ENCODE measurements at regions not wholly inside any gene's neighbourhood (a gene's known extent, or its start where the extent isn't known, plus 50 kb on each side); places are given as distances from the start of the nearest gene placed in this dataset.

DNA sequence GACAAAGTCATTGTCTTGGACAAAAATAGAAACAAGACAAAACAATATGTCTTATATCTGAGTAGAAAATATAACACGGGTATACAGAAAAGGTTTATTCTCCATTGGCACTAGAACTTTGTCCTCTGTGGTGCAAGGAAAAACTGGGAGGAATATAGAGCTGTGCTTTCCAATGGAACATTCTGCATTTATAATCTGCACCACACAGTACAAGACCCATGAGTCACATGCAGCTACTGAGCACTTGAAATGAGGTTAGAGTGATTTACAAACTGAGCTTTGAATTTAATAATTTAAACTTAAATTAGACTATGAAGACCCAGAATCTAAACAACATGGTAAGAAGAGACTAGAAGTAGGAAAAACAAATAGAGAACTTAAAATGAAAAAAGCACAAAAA is 86.1 kb downstream of the RAP2A start:
- ATAC-seq (replicated peaks in 1 of 4): no peak
- H3K27me3 ChIP-seq (replicated peaks in 1 of 2; ENCODE audit: control insufficient read depth in 2 of 2, extremely low read depth in 1 of 2, insufficient read depth in 2 of 2, low read length in 1 of 2): no peaks in the 10 kb centered on the region
- DNase-seq: no peak
- H3K9me3 ChIP-seq: no peaks in the 10 kb centered on the region
- no peak overlapping the region for H3K27ac ChIP-seq (ENCODE audit: low read length)
- H3K9me3 Mint-ChIP-seq: peaks cover 0 to 4% (median 0%) of the 10 kb centered on the region in 3 donors
- ChIA-PET POLR2A (no interaction called here), CTCF (no interaction called here)
- peaks cover 7 to 17% of the 10 kb centered on the region in 2 donors for H3K27me3 Mint-ChIP-seq
- no peaks in the 10 kb centered on the region for H3K36me3 ChIP-seq (ENCODE audit: control insufficient read depth in 2 of 2, extremely low read depth in 1 of 2, insufficient read depth in 1 of 2, low read length in 1 of 2)
- H3K4me3 ChIP-seq (ENCODE audit: control insufficient read depth in 1 of 2, extremely low read depth in 1 of 2, low read length in 1 of 2): no peak overlapping the region
- H3K4me1 Mint-ChIP-seq: no peaks in the 10 kb centered on the region
- H3K36me3 Mint-ChIP-seq: no peaks in the 10 kb centered on the region
- WGBS (ENCODE audit: insufficient coverage): no CpG with 5 or more reads among the region's 1 CpG
- no peak overlapping the region for H3K27ac Mint-ChIP-seq
- no peak overlapping the region for H3K4me3 Mint-ChIP-seq
- H3K4me1 ChIP-seq (ENCODE audit: control insufficient read depth in 1 of 2, extremely low read depth in 1 of 2, insufficient read depth in 2 of 2, low read length in 2 of 2): no peaks in the 10 kb centered on the region

DNA sequence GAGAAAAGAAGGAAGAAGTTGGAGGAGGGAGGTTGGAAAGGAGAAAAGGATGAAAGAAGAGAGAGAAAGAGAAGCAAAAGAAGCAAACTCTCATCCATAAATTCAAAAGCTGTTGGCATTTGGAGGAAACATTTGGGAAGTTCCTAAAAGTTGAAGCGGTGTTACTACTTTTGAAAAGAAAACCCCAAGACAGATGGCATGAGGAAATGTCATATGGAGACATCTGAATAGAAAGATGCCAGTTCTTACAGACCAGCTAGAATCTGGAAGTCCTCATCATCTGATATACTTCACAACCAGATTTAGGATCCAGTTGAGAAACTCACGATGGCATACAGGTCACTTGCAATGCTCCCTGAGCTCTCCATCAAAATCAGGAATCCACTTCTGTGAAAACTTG is 86.9 kb downstream of the RAP2A start:
- no peak overlapping the region for H3K4me3 Mint-ChIP-seq
- POLR2A ChIA-PET: no interaction called here

DNA sequence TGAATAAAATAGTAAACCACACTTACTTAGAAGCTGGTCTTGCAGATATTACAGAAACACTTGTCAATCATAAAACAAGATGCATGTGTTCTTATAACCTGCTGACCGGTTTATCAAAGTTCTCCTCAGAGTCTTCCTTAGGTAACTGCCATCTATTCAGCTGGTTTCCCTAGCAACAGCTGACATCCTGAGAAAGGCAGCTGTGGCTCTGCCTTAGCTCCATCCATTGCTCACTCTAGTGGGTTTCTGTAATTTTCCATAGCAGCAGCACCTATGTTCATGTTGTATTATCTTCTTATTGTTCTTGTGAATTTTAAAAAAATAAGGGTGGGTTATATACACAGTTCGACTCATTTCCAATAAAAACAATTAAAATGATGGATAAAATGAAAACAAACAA is 87.8 kb downstream of the RAP2A start:
- POLR2A ChIA-PET: no interaction called here
- Mint-ChIP-seq H3K27ac (no peak overlapping the region), H3K27me3 (peaks cover 5 to 13% of the 10 kb centered on the region in 2 donors), H3K4me1 (no peaks in the 10 kb centered on the region), H3K36me3 (no peaks in the 10 kb centered on the region), H3K4me3 (no peak overlapping the region), H3K9me3 (peaks cover 0 to 4% (median 0%) of the 10 kb centered on the region in 3 donors)
- H3K36me3 ChIP-seq (ENCODE audit: control insufficient read depth in 2 of 2, extremely low read depth in 1 of 2, insufficient read depth in 1 of 2, low read length in 1 of 2): no peaks in the 10 kb centered on the region
- no peaks in the 10 kb centered on the region for H3K27me3 ChIP-seq (replicated peaks in 1 of 2; ENCODE audit: control insufficient read depth in 2 of 2, extremely low read depth in 1 of 2, insufficient read depth in 2 of 2, low read length in 1 of 2)
- CTCF ChIA-PET: no interaction called here
- no peaks in the 10 kb centered on the region for H3K4me1 ChIP-seq (ENCODE audit: control insufficient read depth in 1 of 2, extremely low read depth in 1 of 2, insufficient read depth in 2 of 2, low read length in 2 of 2)
- DNase-seq: no peak
- ATAC-seq (replicated peaks in 1 of 4): no peak
- H3K27ac ChIP-seq (ENCODE audit: low read length): no peak overlapping the region
- H3K4me3 ChIP-seq (ENCODE audit: control insufficient read depth in 1 of 2, extremely low read depth in 1 of 2, low read length in 1 of 2): no peak overlapping the region
- WGBS (ENCODE audit: insufficient coverage): 100% methylated on average over 1 of the region's 2 CpGs
- H3K9me3 ChIP-seq: no peaks in the 10 kb centered on the region

More for the DNA sequence above, 86.9 kb downstream of the RAP2A start:
- Histone ChIP-seq H3K27ac (ENCODE audit: low read length) (no peak overlapping the region), H3K36me3 (ENCODE audit: control insufficient read depth in 2 of 2, extremely low read depth in 1 of 2, insufficient read depth in 1 of 2, low read length in 1 of 2) (no peaks in the 10 kb centered on the region), H3K4me1 (ENCODE audit: control insufficient read depth in 1 of 2, extremely low read depth in 1 of 2, insufficient read depth in 2 of 2, low read length in 2 of 2) (no peaks in the 10 kb centered on the region), H3K27me3 (replicated peaks in 1 of 2; ENCODE audit: control insufficient read depth in 2 of 2, extremely low read depth in 1 of 2, insufficient read depth in 2 of 2, low read length in 1 of 2) (no peaks in the 10 kb centered on the region), H3K9me3 (no peaks in the 10 kb centered on the region), H3K4me3 (ENCODE audit: control insufficient read depth in 1 of 2, extremely low read depth in 1 of 2, low read length in 1 of 2) (no peak overlapping the region)
- CTCF ChIA-PET: no interaction called here
- H3K4me1 Mint-ChIP-seq: no peaks in the 10 kb centered on the region
- peaks cover 0 to 4% (median 0%) of the 10 kb centered on the region in 3 donors for H3K9me3 Mint-ChIP-seq
- WGBS (ENCODE audit: insufficient coverage): no CpG with 5 or more reads among the region's 2 CpGs
- no peak overlapping the region for H3K27ac Mint-ChIP-seq
- no peak for DNase-seq
- no peak for ATAC-seq (replicated peaks in 1 of 4)
- H3K36me3 Mint-ChIP-seq: no peaks in the 10 kb centered on the region
- H3K27me3 Mint-ChIP-seq: peaks cover 5 to 17% of the 10 kb centered on the region in 2 donors

DNA sequence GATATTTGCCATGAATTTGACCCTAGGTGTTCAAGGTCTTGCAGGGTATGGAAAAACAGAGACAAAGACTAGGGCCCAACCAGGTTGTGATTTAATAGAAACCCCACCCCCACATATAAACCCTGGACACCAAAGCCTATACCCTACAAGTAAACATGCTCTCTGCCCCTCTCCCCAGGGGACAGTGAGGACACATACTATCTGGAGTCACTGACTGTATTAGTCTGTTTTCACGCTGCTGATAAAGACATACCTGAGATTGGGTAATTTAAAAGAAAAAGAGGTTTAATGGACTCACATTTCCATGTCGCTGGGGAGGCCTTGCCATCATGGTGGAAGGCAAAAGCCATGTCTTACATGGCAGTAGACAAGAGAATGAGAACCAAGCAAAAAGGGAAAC is 88.3 kb downstream of the RAP2A start:
- ChIA-PET CTCF (no interaction called here), POLR2A (no interaction called here)
- Histone ChIP-seq H3K4me3 (ENCODE audit: control insufficient read depth in 1 of 2, extremely low read depth in 1 of 2, low read length in 1 of 2) (no peak overlapping the region), H3K4me1 (ENCODE audit: control insufficient read depth in 1 of 2, extremely low read depth in 1 of 2, insufficient read depth in 2 of 2, low read length in 2 of 2) (no peaks in the 10 kb centered on the region), H3K9me3 (no peaks in the 10 kb centered on the region), H3K27ac (ENCODE audit: low read length) (no peak overlapping the region), H3K36me3 (ENCODE audit: control insufficient read depth in 2 of 2, extremely low read depth in 1 of 2, insufficient read depth in 1 of 2, low read length in 1 of 2) (no peaks in the 10 kb centered on the region), H3K27me3 (replicated peaks in 1 of 2; ENCODE audit: control insufficient read depth in 2 of 2, extremely low read depth in 1 of 2, insufficient read depth in 2 of 2, low read length in 1 of 2) (no peaks in the 10 kb centered on the region)
- Mint-ChIP-seq H3K4me1 (no peaks in the 10 kb centered on the region), H3K9me3 (peaks cover 0 to 4% (median 0%) of the 10 kb centered on the region in 3 donors), H3K36me3 (no peaks in the 10 kb centered on the region), H3K27ac (no peak overlapping the region), H3K27me3 (peaks cover 5 to 13% of the 10 kb centered on the region in 2 donors), H3K4me3 (no peak overlapping the region)
- WGBS (ENCODE audit: insufficient coverage): no CpG with 5 or more reads among the region's 2 CpGs
- no peak for ATAC-seq (replicated peaks in 1 of 4)
- DNase-seq: no peak

DNA sequence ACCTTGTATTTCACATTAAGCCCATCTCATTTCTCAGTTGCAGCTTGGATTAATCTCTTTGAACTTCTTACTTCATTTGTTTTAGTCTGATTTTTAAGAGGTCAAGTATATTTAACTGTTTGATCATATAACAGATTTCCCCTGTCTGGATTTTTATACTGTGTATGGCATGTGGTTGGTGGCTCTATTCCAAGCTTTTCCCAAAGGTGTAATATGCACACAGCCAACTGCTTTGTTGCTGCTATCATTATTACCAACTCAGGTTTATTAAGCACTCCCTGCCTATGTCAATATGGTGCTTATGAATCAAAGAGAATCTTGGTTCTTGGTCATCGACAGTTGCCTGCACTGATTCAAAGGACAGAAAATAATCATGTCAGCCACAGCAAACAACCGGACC is 92.6 kb downstream of the RAP2A start:
- Mint-ChIP-seq H3K27me3 (peaks cover 0 to 13% of the 10 kb centered on the region in 2 donors), H3K9me3 (no peaks in the 10 kb centered on the region), H3K27ac (no peak overlapping the region), H3K4me1 (no peaks in the 10 kb centered on the region), H3K36me3 (no peaks in the 10 kb centered on the region), H3K4me3 (no peak overlapping the region)
- CTCF ChIA-PET: no interaction called here
- no peaks in the 10 kb centered on the region for H3K27me3 ChIP-seq (replicated peaks in 1 of 2; ENCODE audit: control insufficient read depth in 2 of 2, extremely low read depth in 1 of 2, insufficient read depth in 2 of 2, low read length in 1 of 2)
- DNase-seq (no peak), ATAC-seq (replicated peaks in 1 of 4) (no peak)
- no peaks in the 10 kb centered on the region for H3K4me1 ChIP-seq (ENCODE audit: control insufficient read depth in 1 of 2, extremely low read depth in 1 of 2, insufficient read depth in 2 of 2, low read length in 2 of 2)
- no peak overlapping the region for H3K4me3 ChIP-seq (ENCODE audit: control insufficient read depth in 1 of 2, extremely low read depth in 1 of 2, low read length in 1 of 2)
- WGBS (ENCODE audit: insufficient coverage): no CpG with 5 or more reads among the region's 2 CpGs
- no peaks in the 10 kb centered on the region for H3K9me3 ChIP-seq
- no peak overlapping the region for H3K27ac ChIP-seq (ENCODE audit: low read length)
- no peaks in the 10 kb centered on the region for H3K36me3 ChIP-seq (ENCODE audit: control insufficient read depth in 2 of 2, extremely low read depth in 1 of 2, insufficient read depth in 1 of 2, low read length in 1 of 2)
- POLR2A ChIA-PET: no interaction called here

DNA sequence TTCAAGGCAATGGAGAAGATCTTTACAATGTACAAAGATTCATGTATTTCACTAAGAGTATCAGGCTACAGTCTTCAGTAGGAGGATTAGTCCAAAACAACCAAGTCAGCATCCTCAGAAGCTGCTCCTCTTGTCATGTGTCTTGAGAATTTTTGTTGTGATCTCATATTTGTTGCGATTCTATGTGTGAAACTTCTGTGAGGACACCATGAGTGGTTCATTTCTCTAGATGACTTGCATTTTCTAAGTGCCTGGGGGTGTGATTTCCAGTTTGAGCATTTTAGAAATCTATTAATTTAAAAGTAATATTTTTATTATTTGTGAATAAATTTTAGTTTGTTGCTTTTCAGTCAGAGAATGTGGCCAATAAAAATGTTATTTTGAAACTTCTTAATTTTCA is 94.5 kb downstream of the RAP2A start:
- no peak for ATAC-seq (replicated peaks in 1 of 4)
- Histone ChIP-seq H3K27me3 (replicated peaks in 1 of 2; ENCODE audit: control insufficient read depth in 2 of 2, extremely low read depth in 1 of 2, insufficient read depth in 2 of 2, low read length in 1 of 2) (no peaks in the 10 kb centered on the region), H3K4me1 (ENCODE audit: control insufficient read depth in 1 of 2, extremely low read depth in 1 of 2, insufficient read depth in 2 of 2, low read length in 2 of 2) (no peaks in the 10 kb centered on the region), H3K4me3 (ENCODE audit: control insufficient read depth in 1 of 2, extremely low read depth in 1 of 2, low read length in 1 of 2) (no peak overlapping the region), H3K27ac (ENCODE audit: low read length) (no peak overlapping the region), H3K36me3 (ENCODE audit: control insufficient read depth in 2 of 2, extremely low read depth in 1 of 2, insufficient read depth in 1 of 2, low read length in 1 of 2) (no peaks in the 10 kb centered on the region), H3K9me3 (no peaks in the 10 kb centered on the region)
- CTCF ChIA-PET: no interaction called here
- POLR2A ChIA-PET: no interaction called here
- Mint-ChIP-seq H3K27me3 (peaks cover 0 to 4% of the 10 kb centered on the region in 2 donors), H3K9me3 (no peaks in the 10 kb centered on the region), H3K4me3 (no peak overlapping the region), H3K27ac (no peak overlapping the region), H3K36me3 (no peaks in the 10 kb centered on the region), H3K4me1 (no peaks in the 10 kb centered on the region)
- no CpG with 5 or more reads among the region's 1 CpG for WGBS (ENCODE audit: insufficient coverage)
- DNase-seq: no peak

DNA sequence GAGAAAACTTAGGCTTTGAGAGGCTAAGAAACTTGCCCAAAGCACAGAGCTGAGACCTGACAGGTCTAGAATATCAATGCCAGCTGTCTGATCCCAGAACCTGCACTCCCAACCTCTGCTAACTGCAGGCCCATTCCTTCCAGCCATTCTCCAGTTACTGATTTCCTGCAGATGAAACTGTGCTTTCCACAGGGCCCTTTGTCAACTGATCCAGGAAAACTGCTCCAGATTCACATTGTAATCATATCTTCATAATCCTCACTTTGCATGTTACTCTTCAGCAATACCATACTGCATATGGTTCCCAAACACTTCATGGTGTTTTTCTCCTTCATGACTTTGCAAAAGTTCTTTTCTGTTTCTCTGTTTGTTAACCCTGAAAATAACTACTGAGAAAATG is 100.6 kb downstream of the RAP2A start:
- Mint-ChIP-seq H3K27ac (no peak overlapping the region), H3K4me3 (no peak overlapping the region), H3K4me1 (no peaks in the 10 kb centered on the region), H3K36me3 (no peaks in the 10 kb centered on the region), H3K9me3 (no peaks in the 10 kb centered on the region), H3K27me3 (peaks cover 0 to 8% of the 10 kb centered on the region in 2 donors)
- DNase-seq: no peak
- H3K27me3 ChIP-seq (replicated peaks in 1 of 2; ENCODE audit: control insufficient read depth in 2 of 2, extremely low read depth in 1 of 2, insufficient read depth in 2 of 2, low read length in 1 of 2): no peaks in the 10 kb centered on the region
- ATAC-seq (replicated peaks in 1 of 4): no peak
- H3K36me3 ChIP-seq (ENCODE audit: control insufficient read depth in 2 of 2, extremely low read depth in 1 of 2, insufficient read depth in 1 of 2, low read length in 1 of 2): no peaks in the 10 kb centered on the region
- CTCF ChIA-PET: interaction anchor here in 1 of 2 donors (0.7 to 1.0 kb wide), 2 partner anchors 9 to 308 kb away, joined by 3 to 4 read pairs; no protein-coding TSS in a partner anchor
- H3K4me1 ChIP-seq (ENCODE audit: control insufficient read depth in 1 of 2, extremely low read depth in 1 of 2, insufficient read depth in 2 of 2, low read length in 2 of 2): no peaks in the 10 kb centered on the region
- no peak overlapping the region for H3K4me3 ChIP-seq (ENCODE audit: control insufficient read depth in 1 of 2, extremely low read depth in 1 of 2, low read length in 1 of 2)
- H3K27ac ChIP-seq (ENCODE audit: low read length): no peak overlapping the region
- POLR2A ChIA-PET: no interaction called here
- no peaks in the 10 kb centered on the region for H3K9me3 ChIP-seq
